Heart right ventricle (tissue), 16 donors: ENCODE measurements at regions not wholly inside any gene's neighbourhood (a gene's known extent, or its start where the extent isn't known, plus 50 kb on each side); places are given as distances from the start of the nearest gene placed in this dataset.
A peak's percentile ranks its signal among the peaks of the same experiment; 100 is the strongest.

Source experiments
- ATAC-seq, 8 donors: fragments of 200-7000 bp; cut with Tn5 transposase; one replicate each; pipeline ENCODE4 v1.9.1; 2020; ENCODE audit warnings: mild to moderate bottlenecking in 8 of 8, moderate library complexity in 8 of 8, moderate number of reproducible peaks in 1 of 8
- DNase-seq, 2 donors: peaks; one replicate each; pipeline ENCODE4 v3.0.0-alpha.2; 2020
- H3K27ac ChIP-seq, 10 donors: fragments of 200-600 bp; sonication (generic) in 2 of 10; one replicate each; pipeline versions ENCODE4 v1.5.0 to v1.8.0; 2020 to 2022; ENCODE audit warnings: mild to moderate bottlenecking in 3 of 10
- H3K27me3 ChIP-seq, 7 donors: fragments of 200-600 bp; one replicate each; pipeline ENCODE4 v1.8.0; 2021 to 2022; ENCODE audit warnings: mild to moderate bottlenecking in 2 of 7
- H3K36me3 ChIP-seq, 9 donors: fragments of 200-600 bp; sonication (generic) in 1 of 9; one replicate each; pipeline versions ENCODE4 v1.5.0 to v1.8.0; 2020 to 2022; ENCODE audit warnings: mild to moderate bottlenecking in 2 of 9
- H3K4me1 ChIP-seq, 9 donors: fragments of 200-600 bp; sonication (generic) in 1 of 9; one replicate each; pipeline versions ENCODE4 v1.5.0 to v1.8.0; 2020 to 2022; ENCODE audit warnings: mild to moderate bottlenecking in 4 of 9
- H3K4me3 ChIP-seq, 10 donors: fragments of 200-600 bp; sonication (generic) in 2 of 10; one replicate each; pipeline versions ENCODE4 v1.5.0 to v1.8.0; 2020 to 2022; ENCODE audit warnings: mild to moderate bottlenecking in 7 of 10, moderate library complexity in 2 of 10
- H3K9me3 ChIP-seq, 11 donors: fragments of 200-600 bp in 10 of 11; sonication (generic) in 2 of 11; one replicate each; pipeline versions ENCODE4 v1.5.0 to v1.8.0; 2013 to 2022; ENCODE audit warnings: mild to moderate bottlenecking in 2 of 11, control low read depth in 1 of 11, moderate library complexity in 1 of 11
- WGBS, 2 donors: extraction: QIAGEN DNeasy Blood & Tissue Kit; methylation state at CpG; one replicate each; pipeline ENCODE4 v1.1.7; 2013; ENCODE audit warnings: inconsistent platforms in 1 of 2; 5-methylcytosine and 5-hydroxymethylcytosine counted together
- intact Hi-C, 10 donors: fragments of 100-400 bp; cut with DNase I; formaldehyde crosslinking; loops; one replicate each; pipeline versions ENCODE4 v1.11.1 to v1.14.2; 2022
- TF ChIP-seq, protein P1 (sequence below), 9 donors: fragments of 200-600 bp; sonication (generic) in 2 of 9; IDR thresholded peaks; one replicate each; pipeline versions ENCODE4 v1.5.0 to v1.8.0; 2021 to 2022; ENCODE audit warnings: antibody characterized with exemption in 9 of 9, mild to moderate bottlenecking in 5 of 9, moderate library complexity in 1 of 9
- donor health status: Arrhythmogenic right ventricular cardiomyopathy.
- donor health status: ischemic (EF 13 %, LVEDD 7.1; RV severe dilation, severe dysfunction).
- donor health status: healthy with polysubstance abuse.
- donor health status: DM: no; HTN: yes; CAD: no.
- donor health status: DM: no; HTN: no; CAD: no.
- donor health status: ischemic (EF 25% LVEDD 6.9; RV normal size, moderate dysfunction).
- donor health status: ischemic (EF 25% LVEDD 5.7; RV mildly dilated, moderate dysfunction).
- donor health status: healthy.
- donor health status: DM: yes; HTN: yes; CAD: no.
- donor health status: Ischemic cardiomyopathy.
- donor health status: ischemic (EF 35%, LVEDD 5.7; RV mildly dilated, moderate dysfunction).
- donor health status: nonischemic (EF 11% LVEDD 7.7; RV severe dilation, severe dysfunction).
- donor health status: DM: yes; HTN: yes; CAD: no.
- donor health status: PGD.
- donor health status: ischemic (EF 29% LVEDD 5.4; RV normal size, mild dysfunction).
- donor health status: nonischemic (EF 23%, LVEDD 6.1; RV moderate dilation, normal function).

DNA sequence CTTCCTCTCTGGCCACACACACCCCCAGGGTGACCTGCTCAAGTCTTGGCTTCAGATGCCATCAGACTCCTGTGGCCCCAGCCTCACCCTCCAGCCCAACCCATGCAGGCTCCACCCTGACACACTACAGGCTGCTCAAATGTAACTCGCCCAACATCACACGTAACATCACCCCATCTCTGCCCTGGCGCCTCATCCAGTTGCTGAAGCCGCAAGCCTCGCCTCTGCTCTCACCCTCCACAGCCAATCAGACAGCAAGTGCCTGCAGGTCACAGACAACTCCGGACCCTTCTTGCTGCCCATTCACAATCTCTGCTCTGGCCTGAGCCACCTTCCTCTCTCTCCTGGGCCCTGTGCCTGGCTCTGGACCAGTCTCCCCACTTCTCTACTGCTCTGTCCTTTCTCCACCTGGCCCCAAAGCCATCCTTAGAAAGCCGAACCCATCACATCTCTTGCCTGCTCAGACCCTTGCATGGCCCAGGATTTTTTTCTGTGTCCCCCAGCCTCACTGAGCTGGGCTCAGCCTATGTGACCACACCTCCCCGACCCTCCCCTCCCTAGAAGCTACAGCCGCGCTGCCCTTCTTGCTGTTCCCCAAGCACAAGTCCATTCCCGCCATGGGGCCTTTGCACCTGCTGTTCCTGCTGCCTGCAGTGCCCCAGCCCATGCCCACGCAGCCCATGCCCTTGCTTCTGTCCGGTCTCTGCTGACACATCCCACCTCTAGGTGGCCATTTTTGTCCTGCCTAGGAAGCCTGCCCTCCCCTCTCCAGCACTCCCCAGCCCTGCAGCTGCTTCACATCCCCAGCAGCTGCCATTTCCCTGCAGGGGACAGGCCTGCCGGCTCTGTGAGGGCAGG is 333.9 kb downstream of the CTTN start:
- no peaks in the 10 kb centered on the region for H3K4me1 ChIP-seq
- intact Hi-C loops, result no loop called here
- H3K27me3 ChIP-seq, result peaks cover 0 to 7% (median 0%) of the 10 kb centered on the region in 7 donors
- no peak overlapping the region for H3K4me3 ChIP-seq
- no peak overlapping the region for H3K27ac ChIP-seq
- no peaks in the 10 kb centered on the region for H3K36me3 ChIP-seq
- 84% methylated on average over 14 of the region's 14 CpGs for WGBS, 2 donors
- H3K9me3 ChIP-seq, result peaks cover 0 to 1% (median 0%) of the 10 kb centered on the region in 11 donors
- no peak for DNase-seq
- no peak for ATAC-seq
- TF ChIP-seq, protein P1, sequence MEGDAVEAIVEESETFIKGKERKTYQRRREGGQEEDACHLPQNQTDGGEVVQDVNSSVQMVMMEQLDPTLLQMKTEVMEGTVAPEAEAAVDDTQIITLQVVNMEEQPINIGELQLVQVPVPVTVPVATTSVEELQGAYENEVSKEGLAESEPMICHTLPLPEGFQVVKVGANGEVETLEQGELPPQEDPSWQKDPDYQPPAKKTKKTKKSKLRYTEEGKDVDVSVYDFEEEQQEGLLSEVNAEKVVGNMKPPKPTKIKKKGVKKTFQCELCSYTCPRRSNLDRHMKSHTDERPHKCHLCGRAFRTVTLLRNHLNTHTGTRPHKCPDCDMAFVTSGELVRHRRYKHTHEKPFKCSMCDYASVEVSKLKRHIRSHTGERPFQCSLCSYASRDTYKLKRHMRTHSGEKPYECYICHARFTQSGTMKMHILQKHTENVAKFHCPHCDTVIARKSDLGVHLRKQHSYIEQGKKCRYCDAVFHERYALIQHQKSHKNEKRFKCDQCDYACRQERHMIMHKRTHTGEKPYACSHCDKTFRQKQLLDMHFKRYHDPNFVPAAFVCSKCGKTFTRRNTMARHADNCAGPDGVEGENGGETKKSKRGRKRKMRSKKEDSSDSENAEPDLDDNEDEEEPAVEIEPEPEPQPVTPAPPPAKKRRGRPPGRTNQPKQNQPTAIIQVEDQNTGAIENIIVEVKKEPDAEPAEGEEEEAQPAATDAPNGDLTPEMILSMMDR (IDR thresholded peaks at IDR 0.05), result no peak

DNA sequence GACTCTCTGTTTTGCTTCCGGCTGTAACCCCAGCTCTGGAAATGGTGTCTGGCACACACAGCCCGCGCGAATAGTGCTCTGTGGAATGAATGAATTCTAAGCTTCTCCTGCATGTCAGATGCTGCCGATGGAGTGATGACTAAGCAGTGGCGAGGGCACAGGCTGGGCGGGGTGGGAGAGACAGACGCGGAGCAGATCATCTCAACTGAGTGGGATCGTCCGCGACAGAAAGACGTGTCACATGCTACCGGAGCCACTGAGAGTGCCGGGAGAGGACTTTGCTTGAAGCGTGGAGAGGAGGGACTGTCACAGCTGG is 334.5 kb downstream of the CTTN start:
- intact Hi-C loops, result no loop called here
- Histone ChIP-seq H3K36me3 (no peaks in the 10 kb centered on the region), H3K9me3 (no peaks in the 10 kb centered on the region), H3K27ac (no peak overlapping the region), H3K27me3 (peaks cover 0 to 7% (median 0%) of the 10 kb centered on the region in 7 donors), H3K4me1 (no peaks in the 10 kb centered on the region), H3K4me3 (no peak overlapping the region)
- TF ChIP-seq, protein P1 (IDR thresholded peaks at IDR 0.05), result no peak
- no peak for ATAC-seq
- 88 to 90% methylated on average over 16 of the region's 16 CpGs for WGBS, 2 donors
- DNase-seq, result no peak

- DNase-seq (no peak), ATAC-seq (peak in 1 of 8 donors; percentile 14)
- Histone ChIP-seq H3K4me3 (no peak overlapping the region), H3K27ac (no peak overlapping the region), H3K4me1 (no peaks in the 10 kb centered on the region), H3K9me3 (no peaks in the 10 kb centered on the region), H3K27me3 (peaks cover 0 to 7% (median 0%) of the 10 kb centered on the region in 7 donors), H3K36me3 (no peaks in the 10 kb centered on the region)
- TF ChIP-seq, protein P1 (IDR thresholded peaks at IDR 0.05), result no peak
- intact Hi-C loops, result no loop called here
- 86% methylated on average over 21 of the region's 21 CpGs for WGBS, 2 donors
Observed at GRCh38 chr11:70733327-70734325, 335.3 kb downstream of the CTTN start.

- H3K27ac ChIP-seq, result no peak overlapping the region
- H3K36me3 ChIP-seq, result no peaks in the 10 kb centered on the region
- DNase-seq, result no peak
- H3K4me1 ChIP-seq, result no peaks in the 10 kb centered on the region
- peaks cover 0 to 7% (median 0%) of the 10 kb centered on the region in 7 donors for H3K27me3 ChIP-seq
- no peak for ATAC-seq
- H3K4me3 ChIP-seq, result no peak overlapping the region
- WGBS, 2 donors, result 89 to 95% methylated on average over 8 of the region's 8 CpGs
- TF ChIP-seq, protein P1 (IDR thresholded peaks at IDR 0.05), result no peak
- intact Hi-C loops, result no loop called here
- H3K9me3 ChIP-seq, result no peaks in the 10 kb centered on the region
Observed at GRCh38 chr11:70734379-70734778, 336.1 kb downstream of the CTTN start.
